GM21825 (cell line): ENCODE measurements at regions not wholly inside any gene's neighbourhood (a gene's known extent, or its start where the extent isn't known, plus 50 kb on each side); places are given as distances from the start of the nearest gene placed in this dataset.

Experiments used
- ATAC-seq: cut with Tn5 transposase; IDR thresholded peaks from one replicate; pipeline ENCODE4 v1.9.1; 2021; ENCODE audit warnings: mild to moderate bottlenecking, moderate library complexity; ENCODE audit not compliant: unreplicated experiment

DNA sequence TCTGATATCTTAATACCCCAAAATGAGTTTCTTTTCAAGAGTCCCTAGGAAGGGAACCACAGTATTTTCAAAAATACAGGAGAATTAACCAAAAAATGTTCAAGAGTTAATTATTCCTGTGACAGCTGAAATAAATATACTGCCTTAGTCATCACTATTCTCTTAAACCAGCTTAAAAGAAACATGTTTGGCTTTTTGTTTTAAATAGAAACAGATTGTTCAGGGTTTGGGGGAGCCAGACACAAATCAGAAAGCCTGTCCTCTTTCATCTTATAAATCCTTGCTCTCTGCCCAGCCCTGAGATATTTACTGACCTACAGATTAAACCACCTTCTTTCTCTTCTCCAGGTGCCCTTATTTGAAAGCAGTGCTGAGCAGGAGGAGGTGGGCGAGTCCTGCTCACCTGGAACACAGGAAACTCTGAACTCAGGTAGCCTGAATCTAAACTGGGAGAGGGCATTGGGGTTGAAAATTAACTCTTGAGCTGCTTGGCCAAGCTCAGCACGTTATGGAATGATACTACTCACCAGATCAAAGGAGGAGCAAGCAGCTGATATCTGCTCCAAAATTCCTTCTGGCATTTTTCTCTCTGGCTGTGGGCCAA is 84.1 kb upstream of the SPRED1 start:
- no peak for ATAC-seq

- ATAC-seq = no peak
These were observed 80.7 kb upstream of the SPRED1 start for GRCh38 chr15:38171973-38172372.

- ATAC-seq = no peak
These were observed 77.9 kb upstream of the SPRED1 start for GRCh38 chr15:38174691-38175090.

DNA sequence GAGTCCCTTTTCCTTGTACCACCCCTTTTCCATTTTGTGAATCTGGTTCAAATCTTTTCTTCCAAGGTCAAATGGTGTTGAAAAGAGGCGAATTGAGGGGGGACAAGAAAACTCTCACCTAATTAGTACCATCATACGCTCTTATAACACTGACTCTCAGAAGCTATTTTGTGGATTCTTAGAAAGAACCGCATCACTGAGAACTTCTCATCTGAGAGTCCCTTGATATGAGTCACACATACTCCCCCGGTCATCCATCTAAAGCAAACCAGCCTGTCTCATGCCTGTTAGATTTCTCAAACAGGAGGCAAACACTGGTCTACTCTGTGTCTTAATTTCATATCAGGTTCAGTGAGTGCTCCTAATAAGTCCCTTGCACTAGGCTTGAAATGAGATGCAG is 76.5 kb upstream of the SPRED1 start:
- peak; percentile 79 for ATAC-seq

DNA sequence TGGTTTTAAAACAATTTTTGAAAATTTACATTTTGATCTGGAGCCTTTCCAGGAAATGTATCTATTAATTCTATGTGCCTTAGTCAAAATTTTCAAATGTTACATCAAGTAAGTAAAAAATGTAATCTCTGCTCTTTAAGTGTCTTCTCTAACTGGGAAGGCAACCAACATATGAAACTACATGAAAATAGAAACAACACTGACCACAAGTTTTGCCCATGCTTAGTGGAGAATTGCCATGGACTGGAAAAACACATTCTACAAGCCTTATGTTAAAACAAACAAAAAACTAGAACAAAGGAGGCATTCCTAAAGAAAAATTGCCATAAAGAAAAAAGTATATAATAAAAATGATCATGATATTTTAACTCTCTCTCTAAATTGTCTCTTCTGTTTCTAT is 75.9 kb upstream of the SPRED1 start:
- no peak for ATAC-seq

GRCh38 chr15:38182900-38183299 is 69.7 kb upstream of the SPRED1 start:
- no peak for ATAC-seq

- no peak for ATAC-seq
These were observed 66.1 kb upstream of the SPRED1 start for GRCh38 chr15:38186507-38186906.

- no peak for ATAC-seq
These were observed 64.9 kb upstream of the SPRED1 start for GRCh38 chr15:38187630-38188313.

GRCh38 chr15:38189671-38190295 is 62.9 kb upstream of the SPRED1 start:
- ATAC-seq = no peak

DNA sequence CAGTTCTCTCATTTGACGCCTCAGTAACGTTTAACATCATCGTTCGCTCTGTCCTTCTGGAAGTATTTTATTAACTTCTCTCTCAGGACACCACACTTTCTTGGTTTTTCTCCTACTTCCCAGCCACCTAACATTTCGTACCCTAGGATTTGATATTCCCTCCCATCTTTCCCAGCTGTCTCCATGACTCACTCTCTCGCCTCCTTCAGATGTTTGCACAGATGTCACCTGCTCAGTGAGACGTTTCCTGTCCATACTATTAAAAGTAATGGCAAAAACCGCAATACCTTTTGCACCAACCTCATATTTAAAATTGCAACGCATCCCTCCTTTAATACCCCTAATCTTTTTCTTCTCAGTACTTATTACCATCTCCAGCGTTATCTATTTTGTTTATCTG is 62.1 kb upstream of the SPRED1 start:
- ATAC-seq = no peak

GRCh38 chr15:38192496-38192895 is 60.1 kb upstream of the SPRED1 start:
- ATAC-seq = no peak

DNA sequence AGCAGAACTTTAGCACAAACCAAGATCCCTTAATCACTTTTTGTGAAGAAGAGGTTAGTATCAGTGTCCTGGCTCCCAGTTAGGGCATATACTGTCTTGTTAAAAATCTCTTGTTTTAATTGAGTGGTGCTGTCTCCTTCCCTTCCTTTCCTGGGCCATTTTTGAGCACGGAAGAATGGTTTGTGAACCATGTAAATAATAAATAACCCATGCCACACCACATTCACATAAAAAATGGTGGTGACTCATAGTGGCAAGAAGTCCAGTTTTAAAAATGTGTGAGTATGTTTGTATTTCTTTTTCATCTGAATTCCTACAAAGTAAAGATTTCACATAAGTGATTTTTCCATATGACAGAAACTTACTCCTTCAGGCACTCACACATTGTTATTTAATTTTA is 59.1 kb upstream of the SPRED1 start:
- ATAC-seq = no peak

DNA sequence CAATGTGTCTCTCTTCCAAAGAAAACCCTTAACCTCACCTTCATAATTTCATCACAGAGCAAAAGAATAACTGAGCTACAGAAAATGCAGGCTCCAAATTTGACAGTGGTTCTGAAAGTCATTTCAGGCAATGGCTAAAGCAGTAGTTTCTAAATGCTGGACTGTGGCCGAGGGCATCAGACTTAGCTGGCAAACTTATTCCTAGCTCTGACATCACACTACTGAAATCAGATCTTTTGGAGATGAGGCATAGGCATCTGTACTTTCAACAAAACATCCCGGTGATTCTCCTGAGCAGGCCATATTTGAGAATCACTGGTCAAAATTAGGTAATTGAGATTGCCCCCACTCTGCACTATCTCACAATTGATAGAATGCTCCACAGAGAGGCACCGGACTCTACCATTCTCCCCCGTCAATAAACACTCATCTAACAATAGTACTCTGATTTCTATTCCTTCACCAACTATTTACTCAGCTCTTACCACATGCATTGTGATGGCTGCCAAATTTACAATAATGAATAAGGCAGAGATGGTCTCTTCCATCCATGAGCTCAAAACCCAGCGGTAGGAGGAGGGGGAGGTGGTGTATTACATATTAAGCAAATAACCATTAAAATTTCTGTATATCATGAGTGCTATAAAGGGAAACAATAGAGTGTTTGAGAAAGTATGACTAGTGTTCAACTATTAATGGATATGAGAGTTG is 57.3 kb upstream of the SPRED1 start:
- no peak for ATAC-seq

- ATAC-seq = no peak
These were observed 56.6 kb upstream of the SPRED1 start for GRCh38 chr15:38196076-38196475.

DNA sequence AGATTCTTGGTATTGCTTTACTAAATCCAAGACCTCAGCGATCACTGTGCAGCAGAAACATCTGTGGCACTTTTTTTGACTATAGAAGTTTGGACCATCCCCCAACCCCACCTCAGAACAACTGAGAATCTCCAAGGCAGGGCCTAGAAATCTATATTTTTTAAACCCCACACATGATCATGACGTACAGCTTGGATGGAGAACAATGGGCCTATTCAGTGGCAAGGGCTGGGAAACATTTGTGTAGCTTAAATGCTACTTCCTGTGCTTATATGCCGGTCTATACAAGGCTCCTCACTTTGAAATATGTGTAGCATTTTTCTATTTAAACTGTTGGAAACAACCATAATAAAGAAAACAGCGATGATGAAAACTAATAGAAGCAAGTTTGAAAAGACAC is 55.1 kb upstream of the SPRED1 start:
- ATAC-seq = no peak

- no peak for ATAC-seq
These were observed 50.9 kb upstream of the SPRED1 start for GRCh38 chr15:38201714-38202113.

GRCh38 chr15:38202361-38202760 is 50.3 kb upstream of the SPRED1 start:
- no peak for ATAC-seq
